ENCODE measurements at regions not wholly inside any gene's neighbourhood (a gene's known extent, or its start where the extent isn't known, plus 50 kb on each side); places are given as distances from the start of the nearest gene placed in this dataset.

GRCh38 chr12:115898670-115899069 is 378.8 kb downstream of the MED13L start:
- Histone ChIP-seq H3K9me3 (ENCODE audit: control insufficient read depth in 2 of 2, insufficient read depth in 1 of 2, low read depth in 1 of 2, low read length in 1 of 2) (no peaks in the 10 kb centered on the region), H3K27me3 (ENCODE audit: control insufficient read depth in 1 of 2, insufficient read depth in 2 of 2, low read length in 2 of 2) (no peaks in the 10 kb centered on the region), H3K4me1 (ENCODE audit: control insufficient read depth in 2 of 2, insufficient read depth in 2 of 2, low read length in 1 of 2) (no peaks in the 10 kb centered on the region), H3K4me3 (ENCODE audit: low read depth in 1 of 2, low read length in 2 of 2) (no peak overlapping the region), H3K27ac (ENCODE audit: low read depth in 2 of 2, low read length in 1 of 2) (no peak overlapping the region), H3K36me3 (ENCODE audit: control insufficient read depth in 2 of 2, insufficient read depth in 2 of 2, low read length in 1 of 2) (no peaks in the 10 kb centered on the region)
- WGBS, 2 donors: 57 to 75% methylated on average over 1 of the region's 1 CpG

- no peaks in the 10 kb centered on the region for H3K4me1 ChIP-seq (ENCODE audit: control insufficient read depth in 2 of 2, insufficient read depth in 2 of 2, low read length in 1 of 2)
Measured at GRCh38 chr12:115897729-115898128, 379.8 kb downstream of the MED13L start.

GRCh38 chr12:115895247-115895646 is 382.2 kb downstream of the MED13L start:
- H3K27ac ChIP-seq (ENCODE audit: low read depth in 2 of 2, low read length in 1 of 2): no peak overlapping the region
- H3K4me3 ChIP-seq (ENCODE audit: low read depth in 1 of 2, low read length in 2 of 2): no peak overlapping the region
- no peaks in the 10 kb centered on the region for H3K4me1 ChIP-seq (ENCODE audit: control insufficient read depth in 2 of 2, insufficient read depth in 2 of 2, low read length in 1 of 2)
- WGBS, 2 donors: 95% methylated on average over 1 of the region's 1 CpG
- H3K27me3 ChIP-seq (ENCODE audit: control insufficient read depth in 1 of 2, insufficient read depth in 2 of 2, low read length in 2 of 2): no peaks in the 10 kb centered on the region
- H3K9me3 ChIP-seq (ENCODE audit: control insufficient read depth in 2 of 2, insufficient read depth in 1 of 2, low read depth in 1 of 2, low read length in 1 of 2): no peaks in the 10 kb centered on the region
- no peaks in the 10 kb centered on the region for H3K36me3 ChIP-seq (ENCODE audit: control insufficient read depth in 2 of 2, insufficient read depth in 2 of 2, low read length in 1 of 2)

More at GRCh38 chr12:115897729-115898128, 379.8 kb downstream of the MED13L start:
- Histone ChIP-seq H3K9me3 (ENCODE audit: control insufficient read depth in 2 of 2, insufficient read depth in 1 of 2, low read depth in 1 of 2, low read length in 1 of 2) (no peaks in the 10 kb centered on the region), H3K27ac (ENCODE audit: low read depth in 2 of 2, low read length in 1 of 2) (no peak overlapping the region), H3K4me3 (ENCODE audit: low read depth in 1 of 2, low read length in 2 of 2) (no peak overlapping the region), H3K36me3 (ENCODE audit: control insufficient read depth in 2 of 2, insufficient read depth in 2 of 2, low read length in 1 of 2) (no peaks in the 10 kb centered on the region), H3K27me3 (ENCODE audit: control insufficient read depth in 1 of 2, insufficient read depth in 2 of 2, low read length in 2 of 2) (no peaks in the 10 kb centered on the region)
- WGBS, 2 donors: 37 to 54% methylated on average over 3 of the region's 3 CpGs

- H3K9me3 ChIP-seq (ENCODE audit: control insufficient read depth in 2 of 2, insufficient read depth in 1 of 2, low read depth in 1 of 2, low read length in 1 of 2): no peaks in the 10 kb centered on the region
Measured at GRCh38 chr12:115891556-115892164, 385.8 kb downstream of the MED13L start.

GRCh38 chr12:115886666-115887065 is 390.8 kb downstream of the MED13L start:
- WGBS, 2 donors: 84 to 86% methylated on average over 4 of the region's 4 CpGs

More at GRCh38 chr12:115891556-115892164, 385.8 kb downstream of the MED13L start:
- H3K4me1 ChIP-seq (ENCODE audit: control insufficient read depth in 2 of 2, insufficient read depth in 2 of 2, low read length in 1 of 2): no peaks in the 10 kb centered on the region
- H3K27ac ChIP-seq (ENCODE audit: low read depth in 2 of 2, low read length in 1 of 2): no peak overlapping the region
- no peaks in the 10 kb centered on the region for H3K27me3 ChIP-seq (ENCODE audit: control insufficient read depth in 1 of 2, insufficient read depth in 2 of 2, low read length in 2 of 2)
- no peak overlapping the region for H3K4me3 ChIP-seq (ENCODE audit: low read depth in 1 of 2, low read length in 2 of 2)
- WGBS, 2 donors: 39 to 42% methylated on average over 6 of the region's 6 CpGs
- no peaks in the 10 kb centered on the region for H3K36me3 ChIP-seq (ENCODE audit: control insufficient read depth in 2 of 2, insufficient read depth in 2 of 2, low read length in 1 of 2)

GRCh38 chr12:115885040-115885690 is 392.3 kb downstream of the MED13L start:
- no peaks in the 10 kb centered on the region for H3K9me3 ChIP-seq (ENCODE audit: control insufficient read depth in 2 of 2, insufficient read depth in 1 of 2, low read depth in 1 of 2, low read length in 1 of 2)
- H3K36me3 ChIP-seq (ENCODE audit: control insufficient read depth in 2 of 2, insufficient read depth in 2 of 2, low read length in 1 of 2): no peaks in the 10 kb centered on the region
- no peaks in the 10 kb centered on the region for H3K4me1 ChIP-seq (ENCODE audit: control insufficient read depth in 2 of 2, insufficient read depth in 2 of 2, low read length in 1 of 2)
- no peak overlapping the region for H3K27ac ChIP-seq (ENCODE audit: low read depth in 2 of 2, low read length in 1 of 2)
- 63 to 69% methylated on average over 12 of the region's 12 CpGs for WGBS, 2 donors
- no peaks in the 10 kb centered on the region for H3K27me3 ChIP-seq (ENCODE audit: control insufficient read depth in 1 of 2, insufficient read depth in 2 of 2, low read length in 2 of 2)
- H3K4me3 ChIP-seq (ENCODE audit: low read depth in 1 of 2, low read length in 2 of 2): no peak overlapping the region

More at GRCh38 chr12:115886666-115887065, 390.8 kb downstream of the MED13L start:
- no peaks in the 10 kb centered on the region for H3K36me3 ChIP-seq (ENCODE audit: control insufficient read depth in 2 of 2, insufficient read depth in 2 of 2, low read length in 1 of 2)
- H3K27ac ChIP-seq (ENCODE audit: low read depth in 2 of 2, low read length in 1 of 2): no peak overlapping the region
- no peaks in the 10 kb centered on the region for H3K9me3 ChIP-seq (ENCODE audit: control insufficient read depth in 2 of 2, insufficient read depth in 1 of 2, low read depth in 1 of 2, low read length in 1 of 2)
- no peaks in the 10 kb centered on the region for H3K27me3 ChIP-seq (ENCODE audit: control insufficient read depth in 1 of 2, insufficient read depth in 2 of 2, low read length in 2 of 2)
- H3K4me3 ChIP-seq (ENCODE audit: low read depth in 1 of 2, low read length in 2 of 2): no peak overlapping the region
- H3K4me1 ChIP-seq (ENCODE audit: control insufficient read depth in 2 of 2, insufficient read depth in 2 of 2, low read length in 1 of 2): no peaks in the 10 kb centered on the region

GRCh38 chr12:115882936-115883335 is 394.6 kb downstream of the MED13L start:
- no peaks in the 10 kb centered on the region for H3K36me3 ChIP-seq (ENCODE audit: control insufficient read depth in 2 of 2, insufficient read depth in 2 of 2, low read length in 1 of 2)
- H3K9me3 ChIP-seq (ENCODE audit: control insufficient read depth in 2 of 2, insufficient read depth in 1 of 2, low read depth in 1 of 2, low read length in 1 of 2): no peaks in the 10 kb centered on the region
- no peaks in the 10 kb centered on the region for H3K27me3 ChIP-seq (ENCODE audit: control insufficient read depth in 1 of 2, insufficient read depth in 2 of 2, low read length in 2 of 2)
- H3K27ac ChIP-seq (ENCODE audit: low read depth in 2 of 2, low read length in 1 of 2): no peak overlapping the region
- no peak overlapping the region for H3K4me3 ChIP-seq (ENCODE audit: low read depth in 1 of 2, low read length in 2 of 2)
- H3K4me1 ChIP-seq (ENCODE audit: control insufficient read depth in 2 of 2, insufficient read depth in 2 of 2, low read length in 1 of 2): no peaks in the 10 kb centered on the region

GRCh38 chr12:115880238-115880637 is 397.3 kb downstream of the MED13L start:
- no peak overlapping the region for H3K4me3 ChIP-seq (ENCODE audit: low read depth in 1 of 2, low read length in 2 of 2)
- H3K36me3 ChIP-seq (ENCODE audit: control insufficient read depth in 2 of 2, insufficient read depth in 2 of 2, low read length in 1 of 2): no peaks in the 10 kb centered on the region
- WGBS, 2 donors: 80 to 81% methylated on average over 3 of the region's 3 CpGs
- H3K9me3 ChIP-seq (ENCODE audit: control insufficient read depth in 2 of 2, insufficient read depth in 1 of 2, low read depth in 1 of 2, low read length in 1 of 2): no peaks in the 10 kb centered on the region
- H3K27ac ChIP-seq (ENCODE audit: low read depth in 2 of 2, low read length in 1 of 2): no peak overlapping the region
- no peaks in the 10 kb centered on the region for H3K4me1 ChIP-seq (ENCODE audit: control insufficient read depth in 2 of 2, insufficient read depth in 2 of 2, low read length in 1 of 2)
- no peaks in the 10 kb centered on the region for H3K27me3 ChIP-seq (ENCODE audit: control insufficient read depth in 1 of 2, insufficient read depth in 2 of 2, low read length in 2 of 2)

GRCh38 chr12:115879354-115879753 is 398.1 kb downstream of the MED13L start:
- WGBS, 2 donors: 72 to 75% methylated on average over 5 of the region's 5 CpGs
- Histone ChIP-seq H3K9me3 (ENCODE audit: control insufficient read depth in 2 of 2, insufficient read depth in 1 of 2, low read depth in 1 of 2, low read length in 1 of 2) (no peaks in the 10 kb centered on the region), H3K27me3 (ENCODE audit: control insufficient read depth in 1 of 2, insufficient read depth in 2 of 2, low read length in 2 of 2) (no peaks in the 10 kb centered on the region), H3K4me3 (ENCODE audit: low read depth in 1 of 2, low read length in 2 of 2) (no peak overlapping the region), H3K27ac (ENCODE audit: low read depth in 2 of 2, low read length in 1 of 2) (no peak overlapping the region), H3K4me1 (ENCODE audit: control insufficient read depth in 2 of 2, insufficient read depth in 2 of 2, low read length in 1 of 2) (no peaks in the 10 kb centered on the region), H3K36me3 (ENCODE audit: control insufficient read depth in 2 of 2, insufficient read depth in 2 of 2, low read length in 1 of 2) (no peaks in the 10 kb centered on the region)
